CD14-positive monocyte (primary cell): ENCODE measurements at regions not wholly inside any gene's neighbourhood (a gene's known extent, or its start where the extent isn't known, plus 50 kb on each side); places are given as distances from the start of the nearest gene placed in this dataset.

Experiments
- DNase-seq, 3 donors: peaks; one replicate each; pipeline ENCODE4 v3.0.0-alpha.2; 2011 to 2022
- H2AFZ ChIP-seq: 2 replicates; pipeline ENCODE4 v1.6.0; 2012; ENCODE audit warnings: mild to moderate bottlenecking, low read depth, low read length, inconsistent platforms; ENCODE audit not compliant: insufficient read depth, poor library complexity, severe bottlenecking
- H3K27ac ChIP-seq, 2 donors: 1 replicate in 1 of 2; 2 replicates in 1 of 2; pipeline ENCODE4 v1.5.1; 2012 to 2013; ENCODE audit warnings: low read length in 2 of 2, control low read depth in 1 of 2, inconsistent platforms in 1 of 2, low read depth in 1 of 2, mild to moderate bottlenecking in 1 of 2
- H3K27me3 ChIP-seq, 2 donors: one replicate each; pipeline versions ENCODE4 v1.6.0 to v1.6.1; 2011 to 2013; ENCODE audit warnings: low read length in 2 of 2; ENCODE audit not compliant: control insufficient read depth in 2 of 2, insufficient read depth in 2 of 2
- H3K36me3 ChIP-seq, 2 donors: replicated peaks in 1 of 2; 1 replicate in 1 of 2; 2 replicates in 1 of 2; pipeline versions ENCODE4 v1.5.1 to v1.6.1; 2012 to 2013; ENCODE audit warnings: low read length in 2 of 2, control low read depth in 1 of 2, inconsistent platforms in 1 of 2, mild to moderate bottlenecking in 1 of 2; ENCODE audit not compliant: insufficient read depth in 2 of 2, control insufficient read depth in 1 of 2
- H3K4me1 ChIP-seq, 2 donors: 1 replicate in 1 of 2; 2 replicates in 1 of 2; pipeline versions ENCODE4 v1.5.1 to v1.6.1; 2012 to 2013; ENCODE audit warnings: low read length in 2 of 2, control low read depth in 1 of 2, inconsistent platforms in 1 of 2, mild to moderate bottlenecking in 1 of 2, moderate library complexity in 1 of 2; ENCODE audit not compliant: insufficient read depth in 2 of 2, control insufficient read depth in 1 of 2
- H3K4me2 ChIP-seq: replicated peaks from 2 replicates; pipeline ENCODE3; 2012; ENCODE audit warnings: low read length, moderate library complexity, mild to moderate bottlenecking; ENCODE audit not compliant: poor library complexity, severe bottlenecking; ENCODE audit errors: extremely low read depth
- H3K4me3 ChIP-seq, 3 experiments: fragments of 200-600 bp in 1 of 3; sonication (generic) in 1 of 3; replicated peaks in 1 of 3; 1 replicate in 2 of 3; 2 replicates in 1 of 3; pipeline ENCODE4 v1.5.1; 2011 to 2013; ENCODE audit warnings: low read length in 3 of 3, mild to moderate bottlenecking in 3 of 3, control low read depth in 2 of 3, low read depth in 2 of 3, inconsistent platforms in 1 of 3, moderate library complexity in 1 of 3
- H3K79me2 ChIP-seq: 2 replicates; pipeline ENCODE4 v1.6.0; 2012; ENCODE audit warnings: mild to moderate bottlenecking, control low read depth, inconsistent platforms, low read length, moderate library complexity; ENCODE audit not compliant: insufficient read depth
- H3K9ac ChIP-seq: 2 replicates; pipeline ENCODE4 v1.6.0; 2017; ENCODE audit warnings: low read length, mild to moderate bottlenecking; ENCODE audit not compliant: insufficient read depth, poor library complexity, severe bottlenecking
- H3K9me3 ChIP-seq, 2 donors: replicated peaks in 1 of 2; 1 replicate in 1 of 2; 2 replicates in 1 of 2; pipeline versions ENCODE4 v1.5.1 to v1.6.1; 2012 to 2013; ENCODE audit warnings: low read length in 2 of 2, control low read depth in 1 of 2; ENCODE audit not compliant: control insufficient read depth in 1 of 2, insufficient read depth in 1 of 2
- H4K20me1 ChIP-seq: 2 replicates; pipeline ENCODE4 v1.6.0; 2012; ENCODE audit warnings: mild to moderate bottlenecking, low read length, control low read depth, moderate library complexity; ENCODE audit not compliant: insufficient read depth
- H3K27ac Mint-ChIP-seq, 7 donors: one replicate each; pipeline ENCODE4 v1.8.0; 2020; ENCODE audit warnings: mild to moderate bottlenecking in 7 of 7, mixed read lengths in 7 of 7, moderate library complexity in 6 of 7, inconsistent platforms in 2 of 7
- H3K27me3 Mint-ChIP-seq, 3 donors: one replicate each; pipeline ENCODE4 v1.8.0; 2021 to 2022; ENCODE audit warnings: low read depth in 3 of 3, mild to moderate bottlenecking in 3 of 3, mixed read lengths in 3 of 3, moderate library complexity in 3 of 3, inconsistent platforms in 1 of 3
- H3K36me3 Mint-ChIP-seq, 2 donors: one replicate each; pipeline ENCODE4 v1.8.0; 2020; ENCODE audit warnings: mixed read lengths in 2 of 2, inconsistent platforms in 1 of 2, mild to moderate bottlenecking in 1 of 2
- H3K4me1 Mint-ChIP-seq: one replicate; pipeline ENCODE4 v1.8.0; 2020; ENCODE audit warnings: mild to moderate bottlenecking, mixed read lengths
- H3K4me3 Mint-ChIP-seq, 2 donors: one replicate each; pipeline ENCODE4 v1.8.0; 2020; ENCODE audit warnings: mild to moderate bottlenecking in 2 of 2, mixed read lengths in 2 of 2, moderate library complexity in 1 of 2
- H3K9me3 Mint-ChIP-seq, 7 donors: one replicate each; pipeline ENCODE4 v1.8.0; 2020 to 2022; ENCODE audit warnings: mixed read lengths in 7 of 7, mild to moderate bottlenecking in 6 of 7, moderate library complexity in 6 of 7, inconsistent platforms in 2 of 7
- CTCF ChIP-seq: fragments of 200-600 bp; IDR thresholded peaks from one replicate; pipeline ENCODE4 v1.8.0; 2022; ENCODE audit warnings: antibody characterized with exemption, mild to moderate bottlenecking
- WGBS: methylation state at CpG from one replicate; pipeline ENCODE4 v1.1.5; 2013; ENCODE audit warnings: missing lambda C conversion rate; ENCODE audit not compliant: insufficient coverage; 5-methylcytosine and 5-hydroxymethylcytosine counted together
- intact Hi-C, 2 donors: fragments of 100-400 bp; cut with micrococcal nuclease; formaldehyde crosslinking; loops; one replicate each; pipeline versions ENCODE4 v1.15.0 to v1.15.1; 2023

- Histone ChIP-seq H3K4me3 (no peak overlapping the region), H4K20me1 (no peaks in the 10 kb centered on the region), H3K27me3 (no peaks in the 10 kb centered on the region), H2AFZ (no peak overlapping the region), H3K9me3 (peaks cover 6 to 16% of the 10 kb centered on the region in 2 donors), H3K27ac (no peak overlapping the region), H3K4me2 (no peak overlapping the region), H3K4me1 (no peaks in the 10 kb centered on the region), H3K79me2 (no peaks in the 10 kb centered on the region), H3K9ac (no peak overlapping the region), H3K36me3 (no peaks in the 10 kb centered on the region)
- Mint-ChIP-seq H3K27ac (no peak overlapping the region), H3K27me3 (peaks cover 0 to 2% (median 2%) of the 10 kb centered on the region in 3 donors), H3K36me3 (no peaks in the 10 kb centered on the region), H3K4me1 (no peaks in the 10 kb centered on the region), H3K9me3 (peaks cover 0 to 8% (median 0%) of the 10 kb centered on the region in 7 donors), H3K4me3 (no peak overlapping the region)
- no peak for DNase-seq
- TF ChIP-seq CTCF: no peak
- WGBS: no CpG with 5 or more reads among the region's 2 CpGs
- intact Hi-C loops: no loop called here
Measured at GRCh38 chr5:30102185-30102584, 1091.3 kb upstream of the CDH6 start.

GRCh38 chr5:30100929-30101328 is 1092.6 kb upstream of the CDH6 start:
- Mint-ChIP-seq H3K27ac (no peak overlapping the region), H3K36me3 (no peaks in the 10 kb centered on the region), H3K4me3 (no peak overlapping the region), H3K4me1 (no peaks in the 10 kb centered on the region), H3K27me3 (peaks cover 0 to 2% (median 2%) of the 10 kb centered on the region in 3 donors), H3K9me3 (peaks cover 0 to 5% (median 0%) of the 10 kb centered on the region in 7 donors)
- H4K20me1 ChIP-seq: no peaks in the 10 kb centered on the region
- no peak overlapping the region for H3K4me2 ChIP-seq
- no peak overlapping the region for H3K27ac ChIP-seq
- H3K27me3 ChIP-seq: no peaks in the 10 kb centered on the region
- no peak overlapping the region for H3K4me3 ChIP-seq
- no peaks in the 10 kb centered on the region for H3K4me1 ChIP-seq
- no peaks in the 10 kb centered on the region for H3K36me3 ChIP-seq
- no peak for TF ChIP-seq CTCF
- peaks cover 0 to 7% of the 10 kb centered on the region in 2 donors for H3K9me3 ChIP-seq
- no peak overlapping the region for H3K9ac ChIP-seq
- intact Hi-C loops: no loop called here
- no peak overlapping the region for H2AFZ ChIP-seq
- no peak for DNase-seq
- WGBS: 100% methylated on average over 1 of the region's 2 CpGs
- no peaks in the 10 kb centered on the region for H3K79me2 ChIP-seq
